GM21515 (cell line): ENCODE measurements at regions not wholly inside any gene's neighbourhood (a gene's known extent, or its start where the extent isn't known, plus 50 kb on each side); places are given as distances from the start of the nearest gene placed in this dataset.

Experiments
- ATAC-seq: cut with Tn5 transposase; IDR thresholded peaks from one replicate; pipeline ENCODE4 v1.9.1; 2021; ENCODE audit not compliant: unreplicated experiment

- no peak for ATAC-seq
Observed at GRCh38 chr12:92582893-92583292, 119.9 kb upstream of the PLEKHG7 start.

GRCh38 chr12:92582475-92582874, 120.3 kb upstream of the PLEKHG7 start:
- ATAC-seq = no peak

- no peak for ATAC-seq
Observed at GRCh38 chr12:92581604-92582003, 121.2 kb upstream of the PLEKHG7 start.

GRCh38 chr12:92574911-92575570, 127.7 kb upstream of the PLEKHG7 start:
- no peak for ATAC-seq

- ATAC-seq = no peak
Observed at GRCh38 chr12:92574051-92574783, 128.6 kb upstream of the PLEKHG7 start.

GRCh38 chr12:92573104-92573503, 129.7 kb upstream of the PLEKHG7 start:
- ATAC-seq = no peak

GRCh38 chr12:92571844-92572543, 130.8 kb upstream of the PLEKHG7 start:
- ATAC-seq = no peak

- ATAC-seq = no peak
Observed at GRCh38 chr12:92571169-92571568, 131.6 kb upstream of the PLEKHG7 start.

- peak; percentile 92 for ATAC-seq
Observed at GRCh38 chr12:92570056-92570753, 132.6 kb upstream of the PLEKHG7 start.

- ATAC-seq = no peak
Observed at GRCh38 chr12:92568691-92569090, 134.1 kb upstream of the PLEKHG7 start.

GRCh38 chr12:92566448-92567019, 136.3 kb upstream of the PLEKHG7 start:
- no peak for ATAC-seq

- no peak for ATAC-seq
Observed at GRCh38 chr12:92563819-92564218, 139.0 kb upstream of the PLEKHG7 start.

GRCh38 chr12:92562063-92562734, 140.6 kb upstream of the PLEKHG7 start:
- no peak for ATAC-seq

- ATAC-seq = no peak
Observed at GRCh38 chr12:92561543-92561899, 141.3 kb upstream of the PLEKHG7 start.

- ATAC-seq = no peak
Observed at GRCh38 chr12:92560713-92561542, 141.9 kb upstream of the PLEKHG7 start.

- no peak for ATAC-seq
Observed at GRCh38 chr12:92558806-92559205, 144.0 kb upstream of the PLEKHG7 start.

GRCh38 chr12:92558215-92558773, 144.5 kb upstream of the PLEKHG7 start:
- no peak for ATAC-seq

- no peak for ATAC-seq
Observed at GRCh38 chr12:92557422-92557724, 145.4 kb upstream of the PLEKHG7 start.

GRCh38 chr12:92556637-92557421, 146.0 kb upstream of the PLEKHG7 start:
- no peak for ATAC-seq
